ENCODE measurements at regions not wholly inside any gene's neighbourhood (a gene's known extent, or its start where the extent isn't known, plus 50 kb on each side); places are given as distances from the start of the nearest gene placed in this dataset.
"Not testable (repeated sequence)": the region's sequence is repeated elsewhere in the genome, so short reads cannot be mapped to it uniquely, and the experiment has no call there.

- Mint-ChIP-seq H3K4me1 (no peaks in the 10 kb centered on the region), H3K36me3 (no peaks in the 10 kb centered on the region), H3K27me3 (no peaks in the 10 kb centered on the region), H3K4me3 (no peak overlapping the region), H3K27ac (no peak overlapping the region), H3K9me3 (peaks cover 0 to 10% (median 8%) of the 10 kb centered on the region in 5 donors)
- POLR2A ChIA-PET: no interaction called here
- H3K27me3 ChIP-seq (ENCODE audit: insufficient read depth, low read length, poor library complexity, severe bottlenecking): no peaks in the 10 kb centered on the region
- no peaks in the 10 kb centered on the region for H3K4me1 ChIP-seq (ENCODE audit: insufficient read depth, low read length)
- H3K9me3 ChIP-seq (ENCODE audit: low read length): no peaks in the 10 kb centered on the region
- H3K4me3 ChIP-seq (ENCODE audit: low read length): no peak overlapping the region
- CTCF ChIA-PET: no interaction called here
- no peaks in the 10 kb centered on the region for H3K36me3 ChIP-seq (ENCODE audit: insufficient read depth, low read length)
- H3K27ac ChIP-seq (ENCODE audit: low read depth, low read length): no peak overlapping the region
- no peak for DNase-seq
These were observed 184.3 kb downstream of the NAA11 start for GRCh38 chr4:79141530-79141929.

GRCh38 chr4:79134767-79135166, 191.1 kb downstream of the NAA11 start:
- H3K4me1 ChIP-seq (ENCODE audit: insufficient read depth, low read length): no peaks in the 10 kb centered on the region
- no peaks in the 10 kb centered on the region for H3K9me3 ChIP-seq (ENCODE audit: low read length)
- ChIA-PET POLR2A (no interaction called here), CTCF (no interaction called here)
- H3K36me3 ChIP-seq (ENCODE audit: insufficient read depth, low read length): no peaks in the 10 kb centered on the region
- H3K4me3 Mint-ChIP-seq: no peak overlapping the region
- peaks cover 0 to 9% (median 3%) of the 10 kb centered on the region in 5 donors for H3K9me3 Mint-ChIP-seq
- H3K4me3 ChIP-seq (ENCODE audit: low read length): no peak overlapping the region
- no peak for DNase-seq
- H3K27ac Mint-ChIP-seq: no peak overlapping the region
- no peak overlapping the region for H3K27ac ChIP-seq (ENCODE audit: low read depth, low read length)
- no peaks in the 10 kb centered on the region for H3K36me3 Mint-ChIP-seq
- H3K27me3 Mint-ChIP-seq: no peaks in the 10 kb centered on the region
- H3K4me1 Mint-ChIP-seq: no peaks in the 10 kb centered on the region
- H3K27me3 ChIP-seq (ENCODE audit: insufficient read depth, low read length, poor library complexity, severe bottlenecking): no peaks in the 10 kb centered on the region

- CTCF ChIA-PET: no interaction called here
- H3K9me3 Mint-ChIP-seq: peaks cover 4 to 21% (median 9%) of the 10 kb centered on the region in 5 donors
These were observed 193.0 kb downstream of the NAA11 start for GRCh38 chr4:79132826-79133225.

DNA sequence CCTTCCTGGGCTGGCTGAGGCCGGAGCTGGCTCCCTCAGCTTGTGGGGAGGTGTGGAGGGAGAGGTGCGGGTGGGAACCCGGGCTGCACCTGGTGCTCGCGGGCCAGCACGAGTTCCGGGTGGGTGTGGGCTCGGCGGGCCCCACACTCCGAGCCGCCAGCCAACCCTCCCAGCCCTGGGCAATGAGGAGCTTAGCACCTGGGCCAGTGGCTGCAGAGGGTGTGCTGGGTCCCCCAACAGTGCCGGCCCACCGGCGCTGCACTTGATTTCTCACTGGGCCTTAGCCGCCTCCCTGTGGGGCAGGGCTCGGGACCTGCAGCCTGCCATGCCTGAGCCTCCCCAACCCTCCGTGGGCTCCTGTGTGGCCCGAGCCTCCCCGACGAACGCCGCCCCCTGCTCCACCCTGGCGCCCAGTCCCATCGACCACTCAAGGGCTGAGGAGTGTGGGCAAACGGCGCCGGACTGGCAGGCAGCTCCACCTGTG, 182.7 kb upstream of the PAQR3 start:
- no peak overlapping the region for H3K4me3 ChIP-seq (ENCODE audit: low read length)
- H3K27ac ChIP-seq (ENCODE audit: low read depth, low read length): no peak overlapping the region
- no peaks in the 10 kb centered on the region for H3K4me1 ChIP-seq (ENCODE audit: insufficient read depth, low read length)
- POLR2A ChIA-PET: no interaction called here
- Mint-ChIP-seq H3K27me3 (no peaks in the 10 kb centered on the region), H3K27ac (no peak overlapping the region), H3K4me3 (no peak overlapping the region), H3K4me1 (no peaks in the 10 kb centered on the region), H3K9me3 (peaks cover 42 to 67% (median 58%) of the 10 kb centered on the region in 5 donors), H3K36me3 (peaks cover 0 to 3% (median 0%) of the 10 kb centered on the region in 3 donors)
- H3K36me3 ChIP-seq (ENCODE audit: insufficient read depth, low read length): no peaks in the 10 kb centered on the region
- no peaks in the 10 kb centered on the region for H3K9me3 ChIP-seq (ENCODE audit: low read length)
- CTCF ChIA-PET: no interaction called here
- no peaks in the 10 kb centered on the region for H3K27me3 ChIP-seq (ENCODE audit: insufficient read depth, low read length, poor library complexity, severe bottlenecking)
- DNase-seq: no peak

More at GRCh38 chr4:79132826-79133225, 193.0 kb downstream of the NAA11 start:
- H3K36me3 Mint-ChIP-seq: no peaks in the 10 kb centered on the region
- Histone ChIP-seq H3K36me3 (ENCODE audit: insufficient read depth, low read length) (no peaks in the 10 kb centered on the region), H3K27ac (ENCODE audit: low read depth, low read length) (no peak overlapping the region), H3K4me3 (ENCODE audit: low read length) (no peak overlapping the region), H3K9me3 (ENCODE audit: low read length) (no peaks in the 10 kb centered on the region), H3K4me1 (ENCODE audit: insufficient read depth, low read length) (no peaks in the 10 kb centered on the region), H3K27me3 (ENCODE audit: insufficient read depth, low read length, poor library complexity, severe bottlenecking) (no peaks in the 10 kb centered on the region)
- no peak for DNase-seq
- POLR2A ChIA-PET: no interaction called here
- H3K4me1 Mint-ChIP-seq: no peaks in the 10 kb centered on the region
- no peak overlapping the region for H3K27ac Mint-ChIP-seq
- H3K4me3 Mint-ChIP-seq: no peak overlapping the region
- H3K27me3 Mint-ChIP-seq: no peaks in the 10 kb centered on the region

- CTCF ChIA-PET: no interaction called here
- H3K27me3 Mint-ChIP-seq: no peaks in the 10 kb centered on the region
- no peaks in the 10 kb centered on the region for H3K4me1 ChIP-seq (ENCODE audit: insufficient read depth, low read length)
- no peak overlapping the region for H3K27ac ChIP-seq (ENCODE audit: low read depth, low read length)
- no peak overlapping the region for H3K27ac Mint-ChIP-seq
- DNase-seq: no peak
- POLR2A ChIA-PET: no interaction called here
- H3K36me3 ChIP-seq (ENCODE audit: insufficient read depth, low read length): no peaks in the 10 kb centered on the region
- no peak overlapping the region for H3K4me3 ChIP-seq (ENCODE audit: low read length)
- peaks cover 43 to 68% (median 56%) of the 10 kb centered on the region in 5 donors for H3K9me3 Mint-ChIP-seq
- H3K4me3 Mint-ChIP-seq: no peak overlapping the region
- peaks cover 0 to 3% (median 0%) of the 10 kb centered on the region in 3 donors for H3K36me3 Mint-ChIP-seq
- H3K4me1 Mint-ChIP-seq: no peaks in the 10 kb centered on the region
- no peaks in the 10 kb centered on the region for H3K9me3 ChIP-seq (ENCODE audit: low read length)
- no peaks in the 10 kb centered on the region for H3K27me3 ChIP-seq (ENCODE audit: insufficient read depth, low read length, poor library complexity, severe bottlenecking)
These were observed 182.0 kb upstream of the PAQR3 start for GRCh38 chr4:79121223-79121622.

- H3K27ac ChIP-seq (ENCODE audit: low read depth, low read length); H3K27me3 ChIP-seq (ENCODE audit: insufficient read depth, low read length, poor library complexity, severe bottlenecking); POLR2A ChIA-PET; H3K27ac Mint-ChIP-seq; H3K27me3 Mint-ChIP-seq; DNase-seq; H3K4me1 ChIP-seq (ENCODE audit: insufficient read depth, low read length); CTCF ChIA-PET; H3K4me1 Mint-ChIP-seq; H3K36me3 Mint-ChIP-seq; H3K9me3 ChIP-seq (ENCODE audit: low read length); H3K4me3 ChIP-seq (ENCODE audit: low read length); H3K36me3 ChIP-seq (ENCODE audit: insufficient read depth, low read length); H3K4me3 Mint-ChIP-seq: not testable (repeated sequence)
- peaks cover 39 to 48% (median 44%) of the 10 kb centered on the region in 5 donors for H3K9me3 Mint-ChIP-seq
These were observed 177.8 kb upstream of the PAQR3 start for GRCh38 chr4:79117051-79117450.

DNA sequence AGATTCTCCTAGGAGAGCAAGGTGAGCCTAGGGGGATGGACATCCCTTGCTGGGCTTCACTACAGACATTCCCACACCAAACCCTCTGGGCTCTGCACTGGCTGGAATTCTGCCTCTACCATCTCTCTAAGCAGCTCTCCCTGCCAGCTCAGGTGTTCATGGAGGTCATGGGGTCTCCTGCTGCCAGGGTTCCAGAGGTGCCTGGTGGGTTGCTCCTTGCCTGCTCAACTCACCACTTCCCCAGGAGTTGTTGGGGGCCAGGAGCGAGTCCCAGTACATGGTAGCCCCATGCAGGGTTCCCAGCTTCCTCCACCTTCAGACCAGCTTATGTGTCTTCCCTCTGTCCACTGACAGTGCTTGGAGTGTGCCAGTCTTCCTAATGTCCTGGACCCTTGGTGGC, 167.8 kb upstream of the PAQR3 start:
- no peaks in the 10 kb centered on the region for H3K36me3 ChIP-seq (ENCODE audit: insufficient read depth, low read length)
- ChIA-PET CTCF (no interaction called here), POLR2A (no interaction called here)
- no peaks in the 10 kb centered on the region for H3K9me3 ChIP-seq (ENCODE audit: low read length)
- H3K4me3 ChIP-seq (ENCODE audit: low read length): no peak overlapping the region
- Mint-ChIP-seq H3K4me1 (no peaks in the 10 kb centered on the region), H3K4me3 (no peak overlapping the region), H3K27me3 (no peaks in the 10 kb centered on the region), H3K9me3 (peaks cover 2 to 15% (median 3%) of the 10 kb centered on the region in 5 donors), H3K27ac (no peak overlapping the region), H3K36me3 (no peaks in the 10 kb centered on the region)
- H3K27ac ChIP-seq (ENCODE audit: low read depth, low read length): no peak overlapping the region
- no peaks in the 10 kb centered on the region for H3K27me3 ChIP-seq (ENCODE audit: insufficient read depth, low read length, poor library complexity, severe bottlenecking)
- no peak for DNase-seq
- H3K4me1 ChIP-seq (ENCODE audit: insufficient read depth, low read length): no peaks in the 10 kb centered on the region

GRCh38 chr4:79088946-79089691, 149.9 kb upstream of the PAQR3 start:
- no peak overlapping the region for H3K27ac ChIP-seq (ENCODE audit: low read depth, low read length)
- H3K9me3 ChIP-seq (ENCODE audit: low read length): no peaks in the 10 kb centered on the region
- Mint-ChIP-seq H3K27ac (no peak overlapping the region), H3K27me3 (peaks cover 0 to 3% of the 10 kb centered on the region in 2 donors), H3K4me3 (no peak overlapping the region), H3K4me1 (no peaks in the 10 kb centered on the region), H3K36me3 (no peaks in the 10 kb centered on the region), H3K9me3 (peaks cover 0 to 7% (median under 1%) of the 10 kb centered on the region in 5 donors)
- no peak for DNase-seq
- no peaks in the 10 kb centered on the region for H3K27me3 ChIP-seq (ENCODE audit: insufficient read depth, low read length, poor library complexity, severe bottlenecking)
- POLR2A ChIA-PET: no interaction called here
- no peak overlapping the region for H3K4me3 ChIP-seq (ENCODE audit: low read length)
- CTCF ChIA-PET: no interaction called here
- H3K36me3 ChIP-seq (ENCODE audit: insufficient read depth, low read length): no peaks in the 10 kb centered on the region
- no peaks in the 10 kb centered on the region for H3K4me1 ChIP-seq (ENCODE audit: insufficient read depth, low read length)
